ENCODE measurements at regions not wholly inside any gene's neighbourhood (a gene's known extent, or its start where the extent isn't known, plus 50 kb on each side); places are given as distances from the start of the nearest gene placed in this dataset.

GRCh38 chr5:5957737-5958136 lies 420.6 kb downstream of the MED10 start:
- no peaks in the 10 kb centered on the region for H3K36me3 ChIP-seq
- H3K27me3 ChIP-seq = peaks cover 0 to 3% (median 0%) of the 10 kb centered on the region in 3 donors
- H3K4me3 ChIP-seq = no peak overlapping the region
- no peaks in the 10 kb centered on the region for H3K9me3 ChIP-seq
- TF ChIP-seq CTCF (IDR thresholded peaks at IDR 0.05) (no peak), POLR2AphosphoS5 (IDR thresholded peaks at IDR 0.05) (no peak), POLR2A (IDR thresholded peaks at IDR 0.05) (no peak), EP300 (IDR thresholded peaks at IDR 0.05) (no peak)
- no peak overlapping the region for H3K27ac ChIP-seq
- intact Hi-C loops (cut with DNase I) = no loop called here
- DNase-seq = no peak
- WGBS, 2 donors = 84 to 89% methylated on average over 2 of the region's 2 CpGs
- no peaks in the 10 kb centered on the region for H3K4me1 ChIP-seq

DNA sequence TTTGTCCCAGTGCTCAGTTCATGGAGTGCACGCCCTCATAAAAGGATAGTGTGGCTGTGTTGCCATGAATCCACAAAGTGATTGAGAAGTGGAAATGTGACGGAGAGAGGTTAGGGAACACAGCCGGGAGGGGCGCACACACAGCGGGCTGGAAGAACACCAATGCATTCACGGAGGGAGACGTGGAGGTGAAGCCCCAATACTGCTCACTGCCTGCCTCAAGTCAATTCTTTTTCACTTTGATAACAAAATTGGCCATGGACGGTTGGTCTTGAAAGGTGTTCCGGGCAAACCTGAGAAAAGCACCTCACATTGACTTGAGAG lies 424.1 kb downstream of the MED10 start:
- no peaks in the 10 kb centered on the region for H3K4me1 ChIP-seq
- no peak overlapping the region for H3K27ac ChIP-seq
- H3K9me3 ChIP-seq = no peaks in the 10 kb centered on the region
- H3K36me3 ChIP-seq = no peaks in the 10 kb centered on the region
- no peak overlapping the region for H3K4me3 ChIP-seq
- WGBS, 2 donors = 75 to 84% methylated on average over 9 of the region's 9 CpGs
- intact Hi-C loops (cut with DNase I) = no loop called here
- DNase-seq = no peak
- TF ChIP-seq POLR2A (IDR thresholded peaks at IDR 0.05) = no peak
- no peak for TF ChIP-seq CTCF (IDR thresholded peaks at IDR 0.05)
- no peak for TF ChIP-seq EP300 (IDR thresholded peaks at IDR 0.05)
- no peak for TF ChIP-seq POLR2AphosphoS5 (IDR thresholded peaks at IDR 0.05)
- peaks cover 0 to 3% (median 0%) of the 10 kb centered on the region in 3 donors for H3K27me3 ChIP-seq

- Histone ChIP-seq H3K27ac (no peak overlapping the region), H3K9me3 (no peaks in the 10 kb centered on the region), H3K36me3 (no peaks in the 10 kb centered on the region), H3K27me3 (peaks cover 0 to 3% (median 0%) of the 10 kb centered on the region in 3 donors), H3K4me1 (no peaks in the 10 kb centered on the region), H3K4me3 (no peak overlapping the region)
- TF ChIP-seq EP300 (IDR thresholded peaks at IDR 0.05) = no peak
- 49 to 63% methylated on average over 12 of the region's 12 CpGs for WGBS, 2 donors
- no peak for DNase-seq
- intact Hi-C loops (cut with DNase I) = no loop called here
Measured at GRCh38 chr5:5953584-5954274, 424.6 kb downstream of the MED10 start.

- DNase-seq = no peak
- 51 to 57% methylated on average over 3 of the region's 3 CpGs for WGBS, 2 donors
Measured at GRCh38 chr5:5951953-5952352, 426.4 kb downstream of the MED10 start.

GRCh38 chr5:5950658-5951057 lies 427.7 kb downstream of the MED10 start:
- 60 to 63% methylated on average over 5 of the region's 5 CpGs for WGBS, 2 donors
- intact Hi-C loops (cut with DNase I) = no loop called here
- DNase-seq = no peak

More at GRCh38 chr5:5951953-5952352, 426.4 kb downstream of the MED10 start:
- H3K27ac ChIP-seq = no peak overlapping the region
- TF ChIP-seq POLR2A (IDR thresholded peaks at IDR 0.05) (no peak), POLR2AphosphoS5 (IDR thresholded peaks at IDR 0.05) (no peak), EP300 (IDR thresholded peaks at IDR 0.05) (no peak), CTCF (IDR thresholded peaks at IDR 0.05) (no peak)
- intact Hi-C loops (cut with DNase I) = no loop called here
- no peaks in the 10 kb centered on the region for H3K9me3 ChIP-seq
- peaks cover 0 to 3% (median 0%) of the 10 kb centered on the region in 3 donors for H3K27me3 ChIP-seq
- H3K4me3 ChIP-seq = no peak overlapping the region
- H3K4me1 ChIP-seq = no peaks in the 10 kb centered on the region
- no peaks in the 10 kb centered on the region for H3K36me3 ChIP-seq

More at GRCh38 chr5:5950658-5951057, 427.7 kb downstream of the MED10 start:
- no peaks in the 10 kb centered on the region for H3K4me1 ChIP-seq
- TF ChIP-seq EP300 (IDR thresholded peaks at IDR 0.05) (no peak), POLR2A (IDR thresholded peaks at IDR 0.05) (no peak), POLR2AphosphoS5 (IDR thresholded peaks at IDR 0.05) (no peak), CTCF (IDR thresholded peaks at IDR 0.05) (no peak)
- no peak overlapping the region for H3K27ac ChIP-seq
- H3K9me3 ChIP-seq = no peaks in the 10 kb centered on the region
- H3K27me3 ChIP-seq = peaks cover 0 to 3% (median 0%) of the 10 kb centered on the region in 3 donors
- H3K4me3 ChIP-seq = no peak overlapping the region
- H3K36me3 ChIP-seq = no peaks in the 10 kb centered on the region

Measured in sigmoid colon (tissue), 6 donors.